ENCODE measurements at regions not wholly inside any gene's neighbourhood (a gene's known extent, or its start where the extent isn't known, plus 50 kb on each side); places are given as distances from the start of the nearest gene placed in this dataset.

DNA sequence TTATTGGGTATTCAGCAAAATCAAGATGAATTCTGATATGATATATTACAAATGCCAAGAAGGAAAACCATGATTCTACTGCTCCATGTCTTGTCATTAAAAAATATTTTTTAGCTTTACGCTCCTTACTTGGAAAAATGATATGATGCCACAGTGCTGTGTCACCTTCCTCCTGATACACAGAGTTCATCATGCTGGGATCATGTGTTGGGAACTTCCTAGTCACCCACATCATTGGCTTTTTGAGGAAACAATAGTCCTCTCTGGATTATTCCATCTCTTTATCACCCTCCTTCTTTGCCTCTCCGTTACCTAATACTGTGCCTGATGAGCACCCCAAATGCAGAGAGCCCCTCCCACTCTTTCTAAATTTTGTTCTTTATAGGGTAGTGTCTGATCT, 94.3 kb upstream of the PFN2 start:
- FAIRE-seq: no peak
- TF ChIP-seq, protein P1, sequence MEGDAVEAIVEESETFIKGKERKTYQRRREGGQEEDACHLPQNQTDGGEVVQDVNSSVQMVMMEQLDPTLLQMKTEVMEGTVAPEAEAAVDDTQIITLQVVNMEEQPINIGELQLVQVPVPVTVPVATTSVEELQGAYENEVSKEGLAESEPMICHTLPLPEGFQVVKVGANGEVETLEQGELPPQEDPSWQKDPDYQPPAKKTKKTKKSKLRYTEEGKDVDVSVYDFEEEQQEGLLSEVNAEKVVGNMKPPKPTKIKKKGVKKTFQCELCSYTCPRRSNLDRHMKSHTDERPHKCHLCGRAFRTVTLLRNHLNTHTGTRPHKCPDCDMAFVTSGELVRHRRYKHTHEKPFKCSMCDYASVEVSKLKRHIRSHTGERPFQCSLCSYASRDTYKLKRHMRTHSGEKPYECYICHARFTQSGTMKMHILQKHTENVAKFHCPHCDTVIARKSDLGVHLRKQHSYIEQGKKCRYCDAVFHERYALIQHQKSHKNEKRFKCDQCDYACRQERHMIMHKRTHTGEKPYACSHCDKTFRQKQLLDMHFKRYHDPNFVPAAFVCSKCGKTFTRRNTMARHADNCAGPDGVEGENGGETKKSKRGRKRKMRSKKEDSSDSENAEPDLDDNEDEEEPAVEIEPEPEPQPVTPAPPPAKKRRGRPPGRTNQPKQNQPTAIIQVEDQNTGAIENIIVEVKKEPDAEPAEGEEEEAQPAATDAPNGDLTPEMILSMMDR (IDR thresholded peaks at IDR 0.05; ENCODE audit: insufficient read depth, missing control alignments): no peak
- no peak for DNase-seq (ENCODE audit: insufficient read length, low spot score)

DNA sequence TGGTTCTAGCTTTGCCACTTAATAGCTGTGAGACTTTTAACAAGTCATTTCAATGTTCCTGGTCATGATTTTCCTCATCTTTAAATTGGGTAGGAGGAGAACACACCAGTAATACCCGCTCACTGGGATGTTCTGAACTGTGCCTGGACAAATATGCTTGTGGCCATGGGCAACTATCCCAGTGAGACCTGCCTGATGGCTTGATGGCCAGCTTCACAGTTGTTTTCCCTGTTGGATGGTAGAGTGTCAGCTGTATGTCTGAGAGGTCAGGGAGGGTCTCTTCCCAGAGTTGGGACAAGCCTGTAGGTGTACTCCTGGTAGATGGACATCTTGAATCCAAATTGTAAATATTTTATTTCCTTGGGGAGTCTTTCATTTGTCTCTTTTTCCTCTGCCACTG, 92.5 kb upstream of the PFN2 start:
- TF ChIP-seq, protein P1 (IDR thresholded peaks at IDR 0.05; ENCODE audit: insufficient read depth, missing control alignments): no peak
- DNase-seq (ENCODE audit: insufficient read length, low spot score): no peak
- FAIRE-seq: no peak

DNA sequence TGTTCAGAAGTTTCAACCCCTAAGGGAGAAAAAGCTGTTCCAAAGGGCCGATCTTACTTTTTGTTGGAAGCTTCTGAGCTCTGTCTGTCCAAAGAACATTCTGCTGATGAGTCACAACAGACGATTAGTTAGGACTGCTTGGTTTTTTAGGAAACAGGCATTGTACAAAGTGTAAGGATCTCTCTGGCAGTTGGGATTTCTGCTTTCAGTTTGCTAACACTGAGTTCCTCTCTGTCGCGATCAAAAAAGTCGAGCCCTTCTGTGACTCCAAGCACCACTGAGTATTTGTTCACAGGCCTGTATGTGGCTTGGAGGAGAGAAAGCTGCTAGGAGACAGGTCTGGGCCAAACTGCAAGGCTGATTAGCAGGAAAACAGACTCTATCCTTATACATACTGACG, 91.8 kb upstream of the PFN2 start:
- TF ChIP-seq, protein P1 (IDR thresholded peaks at IDR 0.05; ENCODE audit: insufficient read depth, missing control alignments): no peak

DNA sequence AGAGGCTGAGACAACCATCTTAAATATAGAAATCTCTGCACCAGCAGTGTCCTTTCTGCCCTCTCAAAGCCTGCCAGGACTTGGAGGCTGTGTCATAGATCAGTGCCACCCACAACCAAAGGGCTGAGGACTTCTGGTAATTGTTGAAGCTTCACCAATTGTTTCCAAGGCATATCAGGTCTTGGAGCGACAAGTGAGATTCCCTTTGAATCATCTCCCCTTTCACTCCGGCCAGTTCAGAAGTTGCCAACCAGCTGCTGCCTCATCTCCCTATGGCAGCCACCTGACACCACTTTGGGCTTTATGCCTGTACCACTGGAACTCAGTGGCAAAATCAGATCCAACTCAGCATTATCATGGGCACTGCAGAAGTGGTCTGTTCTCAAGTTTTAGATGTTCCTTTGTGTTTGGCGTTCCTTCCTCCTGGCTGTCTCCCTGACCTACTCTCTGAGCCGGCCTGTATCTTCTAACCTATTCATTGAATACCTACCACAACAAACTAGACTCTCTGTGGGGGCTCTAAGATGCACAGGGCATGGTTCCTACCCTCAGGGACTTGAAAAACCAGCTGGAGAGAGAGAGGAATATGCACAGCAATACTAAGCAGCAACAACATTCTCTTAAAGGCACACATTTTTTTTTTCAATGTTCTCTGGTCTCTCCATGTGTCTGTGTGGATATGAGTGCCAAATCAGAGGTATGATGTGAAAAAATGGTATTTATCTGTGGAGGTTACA, 90.8 kb upstream of the PFN2 start:
- FAIRE-seq (no peak), DNase-seq (ENCODE audit: insufficient read length, low spot score) (no peak)
- TF ChIP-seq, protein P1 (IDR thresholded peaks at IDR 0.05; ENCODE audit: insufficient read depth, missing control alignments): no peak

More for the DNA sequence above, 91.8 kb upstream of the PFN2 start:
- no peak for FAIRE-seq
- no peak for DNase-seq (ENCODE audit: insufficient read length, low spot score)

DNA sequence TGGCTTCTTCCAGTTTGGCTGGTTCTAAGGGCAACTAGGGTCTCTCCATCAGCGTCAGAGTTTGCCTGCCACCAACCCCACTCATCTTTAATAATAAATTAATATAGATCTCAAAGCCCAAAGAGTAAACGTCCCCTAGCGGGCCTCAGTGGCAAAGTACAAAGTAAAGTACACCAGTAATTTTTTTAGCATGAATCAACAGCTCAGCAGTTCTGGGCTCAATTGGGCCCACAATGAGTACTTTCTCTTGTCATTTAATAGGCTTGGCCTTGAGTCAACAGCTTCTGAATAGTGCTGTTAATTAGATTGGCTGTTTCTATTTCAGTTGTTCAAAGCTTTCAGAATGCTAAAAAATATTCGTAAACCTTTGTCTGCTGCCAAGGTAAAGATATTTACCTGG, 89.0 kb upstream of the PFN2 start:
- TF ChIP-seq, protein P1 (IDR thresholded peaks at IDR 0.05; ENCODE audit: insufficient read depth, missing control alignments): no peak
- FAIRE-seq: no peak
- DNase-seq (ENCODE audit: insufficient read length, low spot score): no peak

DNA sequence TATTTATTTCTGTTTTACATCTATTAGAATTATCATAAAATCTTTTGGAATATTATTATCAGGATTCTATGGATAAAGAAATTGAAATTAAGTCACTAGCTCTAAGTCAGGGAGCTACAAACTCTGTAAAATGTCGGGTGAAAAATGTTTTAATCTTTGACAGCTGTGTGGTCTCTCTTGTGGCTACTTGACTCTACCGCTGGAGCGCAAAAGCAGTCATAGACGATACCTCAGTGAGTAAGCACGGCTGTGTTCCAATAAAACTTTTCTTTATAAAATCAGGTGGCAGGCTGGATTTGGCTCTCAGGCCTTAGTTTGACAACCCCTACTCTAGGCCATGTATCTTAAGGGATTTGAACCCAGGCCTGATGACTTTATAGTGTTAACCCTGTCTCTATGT, 88.5 kb upstream of the PFN2 start:
- no peak for FAIRE-seq
- TF ChIP-seq, protein P1 (IDR thresholded peaks at IDR 0.05; ENCODE audit: insufficient read depth, missing control alignments): no peak
- no peak for DNase-seq (ENCODE audit: insufficient read length, low spot score)

DNA sequence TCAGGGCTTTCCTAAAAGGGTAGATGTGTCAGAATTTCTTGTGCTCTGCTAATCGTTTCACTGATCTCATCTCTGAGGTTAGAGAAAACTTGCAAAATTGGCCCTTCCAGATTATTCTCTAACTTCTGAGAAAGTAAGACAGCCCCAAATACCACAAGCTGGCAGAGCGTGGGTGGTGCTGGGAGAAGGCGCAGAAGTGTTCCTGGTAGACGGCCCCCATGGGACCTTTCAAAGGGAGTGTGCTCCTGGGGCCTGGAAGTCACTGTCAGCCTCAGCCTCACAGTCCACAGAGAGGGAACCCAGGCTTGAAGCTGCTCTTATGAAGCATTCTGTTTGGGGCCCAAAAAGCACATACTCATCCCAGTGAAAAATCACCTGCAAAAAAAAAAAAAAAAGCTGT, 86.5 kb upstream of the PFN2 start:
- DNase-seq (ENCODE audit: insufficient read length, low spot score): no peak
- no peak for FAIRE-seq
- TF ChIP-seq, protein P1 (IDR thresholded peaks at IDR 0.05; ENCODE audit: insufficient read depth, missing control alignments): no peak

Measured in D721Med (cell line).